Esophagus muscularis mucosa (tissue), 4 donors: ENCODE measurements at regions not wholly inside any gene's neighbourhood (a gene's known extent, or its start where the extent isn't known, plus 50 kb on each side); places are given as distances from the start of the nearest gene placed in this dataset.

Experiments used
- DNase-seq: peaks from one replicate; pipeline ENCODE4 v3.0.0-alpha.2; 2017; ENCODE audit errors: extremely low spot score
- H3K27ac ChIP-seq, 4 donors: fragments of 200-600 bp; sonication (generic); replicated peaks in 1 of 4; 1 replicate in 3 of 4; 2 replicates in 1 of 4; pipeline ENCODE4 v1.5.1; 2016 to 2019; ENCODE audit warnings: mild to moderate bottlenecking in 1 of 4
- H3K27me3 ChIP-seq, 4 donors: fragments of 200-600 bp; sonication (generic); one replicate each; pipeline versions ENCODE4 v1.5.1 to v1.6.0; 2016 to 2019
- H3K36me3 ChIP-seq, 4 donors: fragments of 200-600 bp; sonication (generic); one replicate each; pipeline ENCODE4 v1.5.1; 2016 to 2019
- H3K4me1 ChIP-seq, 4 donors: fragments of 200-600 bp; sonication (generic); one replicate each; pipeline ENCODE4 v1.5.1; 2016 to 2019
- H3K4me3 ChIP-seq, 4 donors: fragments of 200-600 bp; sonication (generic); 1 replicate in 2 of 4; 2 replicates in 2 of 4; pipeline ENCODE4 v1.5.1; 2016 to 2019; ENCODE audit warnings: mild to moderate bottlenecking in 4 of 4, moderate library complexity in 1 of 4
- H3K9me3 ChIP-seq, 4 donors: fragments of 200-600 bp; sonication (generic); 1 replicate in 3 of 4; 2 replicates in 1 of 4; pipeline ENCODE4 v1.5.1; 2016 to 2019
- CTCF ChIP-seq, 3 experiments: fragments of 200-600 bp in 2 of 3; fragments of 450-650 bp in 1 of 3; sonication (generic) in 2 of 3; IDR thresholded peaks; one replicate each; pipeline ENCODE4 v1.5.1; 2017 to 2019; ENCODE audit warnings: antibody characterized with exemption in 3 of 3, mild to moderate bottlenecking in 2 of 3, moderate library complexity in 1 of 3
- EP300 ChIP-seq: sonication (generic); formaldehyde crosslinking; IDR thresholded peaks from one replicate; pipeline ENCODE4 v1.6.1; 2017; ENCODE audit warnings: antibody characterized with exemption
- POLR2A ChIP-seq: fragments of 450-650 bp; IDR thresholded peaks from one replicate; pipeline ENCODE4 v1.6.1; 2017; ENCODE audit warnings: antibody characterized with exemption, moderate library complexity, mild to moderate bottlenecking, low read depth
- POLR2AphosphoS5 ChIP-seq, 2 donors: sonication (generic); formaldehyde crosslinking; IDR thresholded peaks; one replicate each; pipeline ENCODE4 v1.6.1; 2017; ENCODE audit warnings: antibody characterized with exemption in 2 of 2
- WGBS: methylation state at CpG from one replicate; pipeline ENCODE4 v1.1.5; 2018; 5-methylcytosine and 5-hydroxymethylcytosine counted together
- intact Hi-C: fragments of 100-400 bp; cut with DNase I; formaldehyde crosslinking; loops from one replicate; pipeline ENCODE4 v1.15.1; 2023

DNA sequence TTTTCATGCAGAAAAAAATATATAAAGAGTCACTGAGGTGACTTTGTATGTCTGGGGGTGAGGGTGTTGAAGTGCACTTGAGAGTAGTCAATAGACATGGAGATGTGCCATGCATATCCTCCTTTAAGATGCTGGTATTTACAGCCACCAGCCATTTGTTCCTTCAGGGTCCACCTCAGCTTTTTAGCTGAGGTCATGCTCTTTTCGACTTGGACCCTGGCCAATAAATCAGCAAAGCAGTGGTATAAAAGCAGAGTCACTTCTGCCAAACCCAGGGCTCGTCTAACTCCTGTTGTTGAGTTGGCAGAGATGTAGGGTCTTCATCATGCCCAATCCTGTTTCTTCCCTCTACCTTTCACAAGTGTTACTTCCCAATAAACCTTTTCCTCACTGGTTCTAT lies 75.1 kb upstream of the OSTN start:
- H3K27me3 ChIP-seq: no peaks in the 10 kb centered on the region
- intact Hi-C loops: no loop called here
- no peaks in the 10 kb centered on the region for H3K36me3 ChIP-seq
- H3K27ac ChIP-seq: no peak overlapping the region
- DNase-seq: no peak
- no peak overlapping the region for H3K4me3 ChIP-seq
- TF ChIP-seq POLR2A: no peak
- TF ChIP-seq EP300: no peak
- TF ChIP-seq POLR2AphosphoS5 (IDR thresholded peaks at IDR 0.05): no peak
- no peak for TF ChIP-seq CTCF (IDR thresholded peaks at IDR 0.05)
- 45% methylated on average over 2 of the region's 2 CpGs for WGBS
- H3K9me3 ChIP-seq: no peaks in the 10 kb centered on the region
- H3K4me1 ChIP-seq: peaks cover 0 to 8% (median 6%) of the 10 kb centered on the region in 4 donors

- no peak for DNase-seq
- TF ChIP-seq POLR2AphosphoS5 (IDR thresholded peaks at IDR 0.05) (no peak), EP300 (no peak), CTCF (IDR thresholded peaks at IDR 0.05) (no peak), POLR2A (no peak)
- Histone ChIP-seq H3K4me1 (peaks cover 0 to 8% (median 6%) of the 10 kb centered on the region in 4 donors), H3K9me3 (no peaks in the 10 kb centered on the region), H3K4me3 (no peak overlapping the region), H3K27me3 (no peaks in the 10 kb centered on the region), H3K27ac (no peak overlapping the region), H3K36me3 (no peaks in the 10 kb centered on the region)
- intact Hi-C loops: no loop called here
Measured at GRCh38 chr3:191123231-191123630, 75.8 kb upstream of the OSTN start.

DNA sequence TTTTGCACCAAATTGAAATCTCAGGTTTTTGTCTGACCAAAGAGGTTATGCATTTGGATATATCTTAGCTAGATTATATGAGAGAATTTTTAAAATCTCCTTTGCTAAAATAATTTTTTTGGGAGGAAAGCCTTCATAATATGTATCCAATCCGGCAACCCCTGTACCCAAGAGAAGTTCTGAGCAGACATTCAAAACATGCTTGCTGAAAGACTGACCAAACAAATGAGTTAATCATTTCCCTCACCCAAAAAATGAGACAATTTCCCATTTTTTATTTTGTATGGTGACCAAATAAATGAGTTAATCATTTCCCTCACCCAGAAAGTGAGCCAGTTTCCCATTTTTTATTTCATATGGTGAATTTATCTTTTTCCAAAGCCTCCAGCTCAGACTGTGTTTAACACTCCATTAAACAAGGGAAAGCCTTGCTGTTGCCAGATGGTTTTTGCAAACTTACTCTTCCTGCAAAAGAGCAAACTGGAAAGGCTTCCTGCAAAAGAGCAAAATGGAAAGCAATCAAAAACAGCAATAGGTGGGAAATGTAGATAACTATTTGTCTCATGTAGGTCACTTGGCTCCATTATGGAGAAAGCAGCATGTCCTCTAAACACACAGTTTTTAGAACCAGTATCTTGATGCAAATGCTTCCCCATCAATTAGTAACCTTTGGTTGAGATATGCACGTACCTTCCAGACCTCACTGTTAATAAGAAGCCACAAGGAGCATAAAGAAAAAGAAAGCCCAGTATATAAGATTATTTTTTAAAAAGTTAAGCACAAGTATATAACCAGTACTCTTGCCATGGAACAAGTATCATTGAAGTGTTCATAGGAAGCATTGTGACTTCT lies 78.4 kb upstream of the OSTN start:
- TF ChIP-seq POLR2AphosphoS5 (IDR thresholded peaks at IDR 0.05) (no peak), POLR2A (no peak), CTCF (IDR thresholded peaks at IDR 0.05) (no peak), EP300 (no peak)
- WGBS: 60% methylated on average over 2 of the region's 2 CpGs
- Histone ChIP-seq H3K27me3 (no peaks in the 10 kb centered on the region), H3K9me3 (no peaks in the 10 kb centered on the region), H3K36me3 (no peaks in the 10 kb centered on the region), H3K4me1 (peaks cover 0 to 16% (median 6%) of the 10 kb centered on the region in 4 donors), H3K4me3 (no peak overlapping the region), H3K27ac (no peak overlapping the region)
- no peak for DNase-seq
- intact Hi-C loops: no loop called here

- intact Hi-C loops: no loop called here
- Histone ChIP-seq H3K9me3 (no peaks in the 10 kb centered on the region), H3K36me3 (no peaks in the 10 kb centered on the region), H3K27me3 (no peaks in the 10 kb centered on the region), H3K4me1 (peaks cover 0 to 16% (median 6%) of the 10 kb centered on the region in 4 donors), H3K27ac (no peak overlapping the region), H3K4me3 (no peak overlapping the region)
- WGBS: 79% methylated on average over 3 of the region's 3 CpGs
- no peak for DNase-seq
- TF ChIP-seq POLR2AphosphoS5 (IDR thresholded peaks at IDR 0.05) (no peak), CTCF (IDR thresholded peaks at IDR 0.05) (no peak), EP300 (no peak), POLR2A (no peak)
Measured at GRCh38 chr3:191119415-191120295, 79.4 kb upstream of the OSTN start.
